BJ (cell line): ENCODE measurements at regions not wholly inside any gene's neighbourhood (a gene's known extent, or its start where the extent isn't known, plus 50 kb on each side); places are given as distances from the start of the nearest gene placed in this dataset.
"Not testable (repeated sequence)": the region's sequence is repeated elsewhere in the genome, so short reads cannot be mapped to it uniquely, and the experiment has no call there.

ENCODE experiments used
- CTCF ChIA-PET: fragments of 350-600 bp; formaldehyde crosslinking; extraction: SDS; loops from one replicate; lab custom pipeline; 2021; ENCODE audit warnings: antibody characterized with exemption, inconsistent platforms; lab: Yijun Ruan, JAX
- POLR2A ChIA-PET: fragments of 300-600 bp; sonication (Branson Sonifier 250); formaldehyde crosslinking; extraction: SDS; loops from one replicate; lab custom pipeline; 2021; ENCODE audit warnings: antibody characterized with exemption; lab: Charles Lee
- DNase-seq: peaks from one replicate; pipeline ENCODE4 v3.0.0-alpha.2; 2011; ENCODE audit warnings: low read depth
- H3K27me3 ChIP-seq: 2 replicates; pipeline ENCODE4 v1.6.0; 2011; ENCODE audit warnings: low read length; ENCODE audit not compliant: control insufficient read depth, insufficient read depth
- H3K36me3 ChIP-seq: 2 replicates; pipeline ENCODE4 v1.5.1; 2011; ENCODE audit warnings: low read length; ENCODE audit not compliant: control insufficient read depth, insufficient read depth
- H3K4me3 ChIP-seq: 2 replicates; pipeline ENCODE4 v1.5.1; 2011; ENCODE audit warnings: low read depth, mild to moderate bottlenecking, control low read depth, low read length
- CTCF ChIP-seq: IDR thresholded peaks from 2 replicates; pipeline ENCODE4 v1.5.1; 2011; ENCODE audit warnings: low read depth, mild to moderate bottlenecking, control low read depth, inconsistent platforms, low read length, moderate library complexity; ENCODE audit not compliant: insufficient read depth

DNA sequence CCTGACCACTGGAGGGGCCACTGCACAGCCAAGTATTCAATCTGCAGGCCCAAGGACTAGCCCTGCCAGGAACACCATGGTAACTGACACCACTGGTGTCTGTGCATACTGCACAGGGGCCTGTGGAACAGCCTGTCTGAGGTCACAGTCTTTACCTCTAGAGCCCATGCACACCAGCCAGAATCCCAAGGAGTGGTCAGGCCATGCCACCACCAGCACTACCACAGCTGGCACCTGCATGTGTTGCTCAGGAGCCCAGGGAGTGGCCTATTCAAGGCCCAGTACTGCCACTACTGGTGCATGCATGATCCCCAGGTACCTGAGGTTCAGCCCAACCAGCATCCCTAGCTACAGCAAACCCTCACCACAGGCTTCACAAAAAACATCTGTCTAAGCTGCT is 546.0 kb upstream of the RGMB start:
- Histone ChIP-seq H3K27me3 (no peaks in the 10 kb centered on the region), H3K36me3 (no peaks in the 10 kb centered on the region), H3K4me3 (no peak overlapping the region)
- DNase-seq, result no peak
- no peak for TF ChIP-seq CTCF
- CTCF ChIA-PET, result no interaction called here
- POLR2A ChIA-PET, result no interaction called here

DNA sequence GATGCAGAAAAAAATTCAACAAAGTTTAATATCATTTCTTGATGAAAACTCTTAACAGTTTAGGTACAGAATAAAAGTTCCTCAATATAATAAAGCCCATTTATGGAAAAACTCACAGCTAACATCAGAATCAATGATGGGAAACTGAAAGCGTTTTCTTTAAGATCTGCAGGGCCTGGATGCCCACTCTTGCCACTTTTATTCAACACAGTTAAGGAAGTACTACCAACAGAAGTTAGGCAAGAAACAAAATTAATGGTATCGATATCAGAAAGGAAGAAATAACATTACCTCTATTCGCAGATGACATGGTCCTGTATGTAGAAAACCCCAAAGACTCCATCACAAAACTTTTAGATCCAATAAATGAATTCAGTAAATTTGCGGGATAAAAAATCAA is 542.4 kb upstream of the RGMB start:
- POLR2A ChIA-PET, result no interaction called here
- CTCF ChIA-PET, result no interaction called here
- Histone ChIP-seq H3K27me3 (no peaks in the 10 kb centered on the region), H3K36me3 (no peaks in the 10 kb centered on the region), H3K4me3 (no peak overlapping the region)
- DNase-seq, result no peak
- TF ChIP-seq CTCF, result no peak

DNA sequence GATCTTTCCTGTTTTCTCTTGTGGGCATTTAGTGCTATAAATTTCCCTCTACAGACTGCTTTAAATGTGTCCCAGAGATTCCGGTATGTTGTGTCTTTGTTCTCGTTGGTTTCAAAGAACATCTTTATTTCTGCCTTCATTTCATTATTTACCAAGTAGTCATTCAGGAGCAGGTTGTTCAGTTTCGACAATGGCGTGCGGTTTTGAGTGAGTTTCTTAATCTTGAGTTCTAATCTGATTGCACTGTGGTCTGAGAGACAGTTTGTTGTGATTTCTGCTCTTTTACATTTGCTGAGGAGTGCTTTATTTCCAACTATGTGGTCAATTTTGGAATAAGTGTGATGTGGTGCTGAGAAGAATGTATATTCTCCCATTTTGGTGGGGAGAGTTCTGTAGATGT is 535.7 kb upstream of the RGMB start:
- H3K27me3 ChIP-seq, CTCF ChIA-PET, H3K36me3 ChIP-seq, DNase-seq, H3K4me3 ChIP-seq, POLR2A ChIA-PET: not testable (repeated sequence)

- CTCF ChIA-PET, result no interaction called here
- no peaks in the 10 kb centered on the region for H3K27me3 ChIP-seq
- no peak overlapping the region for H3K4me3 ChIP-seq
- TF ChIP-seq CTCF, result no peak
- no peaks in the 10 kb centered on the region for H3K36me3 ChIP-seq
- POLR2A ChIA-PET, result no interaction called here
- DNase-seq, result no peak
Measured at GRCh38 chr5:98243972-98244371, 529.5 kb upstream of the RGMB start.

DNA sequence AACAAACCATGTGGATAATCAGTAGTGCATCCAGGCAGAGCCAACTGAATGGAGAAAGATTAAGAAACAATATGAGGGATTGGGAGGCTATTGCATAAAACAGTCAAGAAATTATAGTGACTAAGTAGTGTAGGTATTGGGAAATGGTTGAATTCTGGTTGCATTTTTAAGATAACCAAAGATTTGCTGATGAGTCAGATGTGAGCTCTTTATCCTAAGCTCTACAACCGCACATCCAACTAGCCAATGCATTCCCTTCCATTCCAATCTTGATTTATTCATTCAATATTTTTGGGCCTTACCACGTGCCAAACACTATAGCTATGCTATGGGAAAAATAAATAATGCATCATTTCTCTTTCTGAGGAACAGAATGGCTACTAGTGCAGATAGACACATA is 524.5 kb upstream of the RGMB start:
- ChIA-PET POLR2A (no interaction called here), CTCF (no interaction called here)
- Histone ChIP-seq H3K27me3 (no peaks in the 10 kb centered on the region), H3K4me3 (no peak overlapping the region), H3K36me3 (no peaks in the 10 kb centered on the region)
- no peak for TF ChIP-seq CTCF
- DNase-seq, result peak; percentile 41

DNA sequence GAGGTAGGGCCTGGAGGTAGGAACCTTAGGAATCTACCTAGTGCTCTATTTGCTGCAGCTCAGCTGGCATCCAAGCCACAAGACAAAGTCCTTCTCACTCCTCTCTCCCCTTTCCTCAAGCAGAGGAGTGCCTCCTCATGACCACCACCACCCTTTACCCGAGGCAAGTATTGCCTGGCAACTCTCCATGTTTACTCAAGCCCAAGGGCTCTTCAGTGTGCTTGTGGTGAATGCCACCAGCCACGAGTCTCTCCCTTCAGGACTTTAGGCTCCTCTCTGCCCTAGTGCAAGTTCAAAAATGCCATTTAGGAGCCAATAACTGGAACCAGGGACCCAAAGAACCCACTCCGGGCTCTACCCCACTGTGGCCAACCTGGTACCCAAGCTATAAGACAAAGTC is 514.5 kb upstream of the RGMB start:
- no peak for TF ChIP-seq CTCF
- no peak for DNase-seq
- H3K36me3 ChIP-seq, result no peaks in the 10 kb centered on the region
- no peaks in the 10 kb centered on the region for H3K27me3 ChIP-seq
- no peak overlapping the region for H3K4me3 ChIP-seq
- CTCF ChIA-PET, result interaction anchor here (0.9 to 1.4 kb wide), 2 partner anchors 17 to 20 kb away, joined by 3 to 5 read pairs; no protein-coding TSS in a partner anchor
- POLR2A ChIA-PET, result no interaction called here
